ENCODE measurements at regions not wholly inside any gene's neighbourhood (a gene's known extent, or its start where the extent isn't known, plus 50 kb on each side); places are given as distances from the start of the nearest gene placed in this dataset.

GRCh38 chr4:62131049-62131448 lies 930.9 kb downstream of the ADGRL3 start:
- no peak for TF ChIP-seq TAF1 (IDR thresholded peaks at IDR 0.05; ENCODE audit: borderline replicate concordance, low read depth, low read length)
- TF ChIP-seq POLR2A (IDR thresholded peaks at IDR 0.05; ENCODE audit: low read depth, low read length): no peak
- no peak for TF ChIP-seq POLR2AphosphoS5 (IDR thresholded peaks at IDR 0.05; ENCODE audit: low read depth, low read length)
